ENCODE measurements at regions not wholly inside any gene's neighbourhood (a gene's known extent, or its start where the extent isn't known, plus 50 kb on each side); places are given as distances from the start of the nearest gene placed in this dataset.

DNA sequence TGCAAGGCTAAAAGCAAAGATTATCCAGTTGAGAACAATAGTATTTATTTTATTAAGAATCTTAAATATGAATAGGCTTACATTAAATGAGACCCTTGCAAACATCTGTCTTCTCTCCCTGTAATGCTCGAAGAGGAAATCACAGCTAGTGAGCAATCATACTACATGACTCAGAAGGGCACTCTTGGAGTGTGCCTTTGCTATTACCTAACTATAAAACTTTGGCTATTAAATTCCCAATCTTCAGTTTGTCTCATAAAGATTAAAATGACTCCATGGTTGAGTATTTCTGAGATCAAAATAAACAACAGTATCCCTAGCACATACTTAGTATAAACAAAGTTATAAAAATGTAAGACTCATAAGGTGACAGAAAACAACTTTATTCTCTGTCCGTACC is 296.9 kb downstream of the KCNJ3 start:
- 2% methylated on average over 2 of the region's 2 CpGs for WGBS (ENCODE audit: insufficient coverage, low coverage, missing lambda C conversion rate)
- POLR2A ChIA-PET = no interaction called here

More for the DNA sequence above, 296.9 kb downstream of the KCNJ3 start:
- no peak overlapping the region for H2AFZ ChIP-seq (ENCODE audit: low read depth, low read length)
- H3K9me1 ChIP-seq (ENCODE audit: control insufficient read depth, insufficient read depth, low read length) = no peaks in the 10 kb centered on the region
- CTCF ChIA-PET (ENCODE audit: low intra/inter-chr PET ratio) = no interaction called here
- no peak overlapping the region for H3K4me3 ChIP-seq
- no peak for ATAC-seq
- no peaks in the 10 kb centered on the region for H3K4me1 ChIP-seq (replicated peaks in 1 of 2; ENCODE audit: control insufficient read depth in 2 of 2, insufficient read depth in 2 of 2, low read length in 2 of 2)
- H3K36me3 ChIP-seq (ENCODE audit: control insufficient read depth, insufficient read depth, low read length) = no peaks in the 10 kb centered on the region
- no peak overlapping the region for H3K27ac ChIP-seq (ENCODE audit: extremely low read depth, low read depth, low read length)
- no peaks in the 10 kb centered on the region for H3K9me3 ChIP-seq (replicated peaks; ENCODE audit: control insufficient read depth, insufficient read depth, low read depth, low read length)
- no peak for TF ChIP-seq SMAD3 (CRISPR knock-in tag; conservative IDR thresholded peaks at IDR 0.05)
- TF ChIP-seq, protein P1, sequence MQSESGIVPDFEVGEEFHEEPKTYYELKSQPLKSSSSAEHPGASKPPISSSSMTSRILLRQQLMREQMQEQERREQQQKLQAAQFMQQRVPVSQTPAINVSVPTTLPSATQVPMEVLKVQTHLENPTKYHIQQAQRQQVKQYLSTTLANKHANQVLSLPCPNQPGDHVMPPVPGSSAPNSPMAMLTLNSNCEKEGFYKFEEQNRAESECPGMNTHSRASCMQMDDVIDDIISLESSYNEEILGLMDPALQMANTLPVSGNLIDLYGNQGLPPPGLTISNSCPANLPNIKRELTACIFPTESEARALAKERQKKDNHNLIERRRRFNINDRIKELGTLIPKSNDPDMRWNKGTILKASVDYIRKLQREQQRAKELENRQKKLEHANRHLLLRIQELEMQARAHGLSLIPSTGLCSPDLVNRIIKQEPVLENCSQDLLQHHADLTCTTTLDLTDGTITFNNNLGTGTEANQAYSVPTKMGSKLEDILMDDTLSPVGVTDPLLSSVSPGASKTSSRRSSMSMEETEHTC (IDR thresholded peaks at IDR 0.05) = no peak
- TF ChIP-seq ZBTB2 (IDR thresholded peaks at IDR 0.05) = no peak
- no peak for TF ChIP-seq BCOR (IDR thresholded peaks at IDR 0.05)
- TF ChIP-seq ETS1 (conservative IDR thresholded peaks at IDR 0.05; ENCODE audit: control insufficient read depth, low read depth, low read length) = no peak
- no peak for TF ChIP-seq TRIM28 (IDR thresholded peaks at IDR 0.05)
- TF ChIP-seq CBFA2T3 (IDR thresholded peaks at IDR 0.05) = no peak
- TF ChIP-seq SMARCB1 (IDR thresholded peaks at IDR 0.05; ENCODE audit: insufficient read length, low read depth) = no peak
- TF ChIP-seq MIER1 (IDR thresholded peaks at IDR 0.05; ENCODE audit: low read depth) = no peak
- no peak overlapping the region for H3K9ac ChIP-seq (ENCODE audit: insufficient read depth in 1 of 2, low read depth in 2 of 2, low read length in 2 of 2)
- intact Hi-C loops (cut with micrococcal nuclease) = no loop called here
- in situ Hi-C loops (cut with MboI) = no loop called here
- no peaks in the 10 kb centered on the region for H3K27me3 ChIP-seq (ENCODE audit: control insufficient read depth in 2 of 2, insufficient read depth in 2 of 2, low read length in 2 of 2)
- H3K79me2 ChIP-seq (ENCODE audit: control insufficient read depth, insufficient read depth, low read length) = no peaks in the 10 kb centered on the region
- BruUV-seq (replicated peaks) = no TSS peak
- no peak for FAIRE-seq
- DNase-seq (ENCODE audit: extremely low read depth in 1 of 4, low spot score in 3 of 4) = no peak
- no peak overlapping the region for H3K4me2 ChIP-seq (ENCODE audit: insufficient read depth, low read length)
- H4K20me1 ChIP-seq (replicated peaks; ENCODE audit: control insufficient read depth, insufficient read depth, low read length) = no peaks in the 10 kb centered on the region

All from K562 (cell line).